ENCODE measurements at regions not wholly inside any gene's neighbourhood (a gene's known extent, or its start where the extent isn't known, plus 50 kb on each side); places are given as distances from the start of the nearest gene placed in this dataset.

DNA sequence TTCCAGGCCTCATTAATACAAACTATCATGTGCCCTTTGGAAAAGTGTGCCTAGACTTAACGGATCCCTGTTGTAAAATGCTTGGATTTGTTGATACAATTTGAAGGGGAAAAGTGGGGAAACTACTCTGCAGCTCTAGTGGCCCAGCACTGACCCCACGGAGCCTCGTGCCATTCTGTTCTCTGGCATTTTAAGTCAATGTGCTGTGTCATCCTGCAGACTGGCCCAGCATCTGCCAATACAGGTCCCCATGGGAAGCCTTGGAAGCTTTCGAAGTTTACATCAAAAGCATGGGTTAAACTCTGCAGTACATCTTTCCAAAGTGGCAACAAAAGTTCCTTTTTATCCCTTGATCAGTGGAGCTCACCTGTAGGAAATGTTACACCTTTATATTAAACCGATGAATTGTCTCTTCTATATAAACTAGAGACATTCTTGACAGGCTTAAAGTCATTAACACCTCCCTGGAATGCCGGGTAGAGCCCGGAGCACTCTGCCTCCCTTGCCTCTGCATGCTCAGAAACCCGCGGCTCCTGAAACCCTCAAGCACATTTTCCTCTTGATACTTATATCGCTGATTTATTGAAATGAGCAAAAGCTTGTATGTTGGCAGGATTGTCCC lies 596.0 kb upstream of the ADAMTS16 start:
- Mint-ChIP-seq H3K4me3 (no peak overlapping the region), H3K9me3 (ENCODE audit: insufficient read depth) (peaks cover 2% of the 10 kb centered on the region), H3K27me3 (no peaks in the 10 kb centered on the region), H3K4me1 (no peaks in the 10 kb centered on the region), H3K27ac (no peak overlapping the region)
- Histone ChIP-seq H3K4me1 (ENCODE audit: control insufficient read depth in 2 of 2, insufficient read depth in 2 of 2, low read length in 2 of 2) (no peaks in the 10 kb centered on the region), H3K9me3 (ENCODE audit: control extremely low read depth in 1 of 3, control insufficient read depth in 2 of 3, insufficient read depth in 1 of 3, low read length in 2 of 3) (peaks cover 0 to 15% (median 0%) of the 10 kb centered on the region in 3 donors), H2AFZ (ENCODE audit: insufficient read depth, low read depth, low read length, poor library complexity, severe bottlenecking) (no peak overlapping the region), H3K36me3 (replicated peaks in 1 of 2; ENCODE audit: control extremely low read depth in 1 of 2, control insufficient read depth in 1 of 2, extremely low read depth in 1 of 2, insufficient read depth in 2 of 2, low read length in 1 of 2) (no peaks in the 10 kb centered on the region), H4K20me1 (ENCODE audit: control insufficient read depth, insufficient read depth, low read length, poor library complexity, severe bottlenecking) (no peaks in the 10 kb centered on the region), H3K4me3 (ENCODE audit: control extremely low read depth in 1 of 5, extremely low read depth in 1 of 5, insufficient read depth in 1 of 5, low read depth in 2 of 5, low read length in 4 of 5) (no peak overlapping the region), H3K9ac (ENCODE audit: low read length) (no peak overlapping the region), H3K4me2 (replicated peaks; ENCODE audit: low read depth, low read length, poor library complexity, severe bottlenecking) (no peak overlapping the region), H3K79me2 (ENCODE audit: control insufficient read depth, insufficient read depth, low read length) (no peaks in the 10 kb centered on the region), H3K27me3 (replicated peaks in 1 of 4; ENCODE audit: control extremely low read depth in 1 of 4, control insufficient read depth in 3 of 4, insufficient read depth in 4 of 4, low read length in 3 of 4) (no peaks in the 10 kb centered on the region), H3K27ac (ENCODE audit: low read length in 2 of 2) (no peak overlapping the region)
- POLR2A ChIA-PET: no interaction called here
- ATAC-seq (ENCODE audit: low read depth) (no peak), DNase-seq (no peak)
- 59% methylated on average over 6 of the region's 10 CpGs for WGBS (ENCODE audit: insufficient coverage)
- no peak for TF ChIP-seq CTCF (IDR thresholded peaks at IDR 0.05)
- no peak for TF ChIP-seq EZH2 (IDR thresholded peaks at IDR 0.05; ENCODE audit: borderline replicate concordance, insufficient read depth, low read depth, low read length, poor library complexity, severe bottlenecking)
- CTCF ChIA-PET: no interaction called here
- intact Hi-C loops (cut with micrococcal nuclease): no loop called here

GRCh38 chr5:4547547-4547946 lies 592.6 kb upstream of the ADAMTS16 start:
- H2AFZ ChIP-seq (ENCODE audit: insufficient read depth, low read depth, low read length, poor library complexity, severe bottlenecking): no peak overlapping the region
- POLR2A ChIA-PET: no interaction called here
- intact Hi-C loops (cut with micrococcal nuclease): no loop called here
- H3K4me1 ChIP-seq (ENCODE audit: control insufficient read depth in 2 of 2, insufficient read depth in 2 of 2, low read length in 2 of 2): no peaks in the 10 kb centered on the region
- no peak overlapping the region for H3K4me3 ChIP-seq (ENCODE audit: control extremely low read depth in 1 of 5, extremely low read depth in 1 of 5, insufficient read depth in 1 of 5, low read depth in 2 of 5, low read length in 4 of 5)
- CTCF ChIA-PET: no interaction called here
- H3K9me3 Mint-ChIP-seq (ENCODE audit: insufficient read depth): peaks cover 4% of the 10 kb centered on the region
- H3K27ac ChIP-seq (ENCODE audit: low read length in 2 of 2): no peak overlapping the region
- H3K9me3 ChIP-seq (ENCODE audit: control extremely low read depth in 1 of 3, control insufficient read depth in 2 of 3, insufficient read depth in 1 of 3, low read length in 2 of 3): peaks cover 0 to 11% (median 0%) of the 10 kb centered on the region in 3 donors
- H3K27me3 ChIP-seq (replicated peaks in 1 of 4; ENCODE audit: control extremely low read depth in 1 of 4, control insufficient read depth in 3 of 4, insufficient read depth in 4 of 4, low read length in 3 of 4): no peaks in the 10 kb centered on the region
- no peaks in the 10 kb centered on the region for H3K79me2 ChIP-seq (ENCODE audit: control insufficient read depth, insufficient read depth, low read length)
- no peak overlapping the region for H3K4me3 Mint-ChIP-seq
- ATAC-seq (ENCODE audit: low read depth): no peak
- WGBS (ENCODE audit: insufficient coverage): 88% methylated on average over 5 of the region's 6 CpGs
- DNase-seq: no peak
- H3K9ac ChIP-seq (ENCODE audit: low read length): no peak overlapping the region
- TF ChIP-seq CTCF (IDR thresholded peaks at IDR 0.05) (no peak), EZH2 (IDR thresholded peaks at IDR 0.05; ENCODE audit: borderline replicate concordance, insufficient read depth, low read depth, low read length, poor library complexity, severe bottlenecking) (no peak)
- H3K36me3 ChIP-seq (replicated peaks in 1 of 2; ENCODE audit: control extremely low read depth in 1 of 2, control insufficient read depth in 1 of 2, extremely low read depth in 1 of 2, insufficient read depth in 2 of 2, low read length in 1 of 2): no peaks in the 10 kb centered on the region
- H3K4me1 Mint-ChIP-seq: no peaks in the 10 kb centered on the region
- H3K27me3 Mint-ChIP-seq: no peaks in the 10 kb centered on the region
- H3K4me2 ChIP-seq (replicated peaks; ENCODE audit: low read depth, low read length, poor library complexity, severe bottlenecking): no peak overlapping the region
- H4K20me1 ChIP-seq (ENCODE audit: control insufficient read depth, insufficient read depth, low read length, poor library complexity, severe bottlenecking): no peaks in the 10 kb centered on the region
- H3K27ac Mint-ChIP-seq: no peak overlapping the region
